GM06990 (cell line): ENCODE measurements at regions not wholly inside any gene's neighbourhood (a gene's known extent, or its start where the extent isn't known, plus 50 kb on each side); places are given as distances from the start of the nearest gene placed in this dataset.

ENCODE experiments used
- DNase-seq: peaks from one replicate; pipeline ENCODE4 v3.0.0-alpha.2; 2011; ENCODE audit not compliant: insufficient read length; ENCODE audit errors: extremely low read depth
- H3K27me3 ChIP-seq: replicated peaks from 2 replicates; pipeline ENCODE4 v1.6.0; 2011; ENCODE audit warnings: low read length; ENCODE audit not compliant: control insufficient read depth, insufficient read depth
- H3K36me3 ChIP-seq: 2 replicates; pipeline ENCODE4 v1.5.1; 2011; ENCODE audit warnings: low read length; ENCODE audit not compliant: control insufficient read depth, insufficient read depth
- H3K4me3 ChIP-seq: replicated peaks from 2 replicates; pipeline ENCODE4 v1.5.1; 2011; ENCODE audit warnings: low read depth, mild to moderate bottlenecking, control low read depth, low read length
- TF ChIP-seq, protein P1 (sequence below): IDR thresholded peaks from 2 replicates; pipeline ENCODE4 v1.5.1; 2011; ENCODE audit warnings: low read length, control low read depth, mild to moderate bottlenecking, inconsistent platforms; ENCODE audit not compliant: insufficient read depth, poor library complexity, severe bottlenecking

DNA sequence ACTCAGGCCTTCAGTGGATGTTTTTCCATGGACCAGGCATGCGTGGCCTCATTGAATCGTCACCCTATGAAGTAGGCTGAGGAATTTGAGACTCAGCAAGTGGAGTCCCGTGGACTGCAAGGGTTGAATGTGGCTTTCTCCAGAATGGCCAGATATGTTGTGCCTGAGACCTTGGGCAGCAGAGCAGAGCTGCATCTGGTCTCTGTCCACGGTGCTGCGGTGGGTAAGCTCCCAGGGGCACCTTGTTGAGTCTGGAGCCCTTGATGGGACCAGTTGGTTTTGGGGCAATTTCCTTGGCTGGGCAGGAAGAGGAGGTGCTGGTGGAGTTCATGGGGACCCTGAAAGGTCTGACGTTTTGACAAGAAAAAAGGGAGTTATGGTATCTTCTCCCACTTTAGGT, 368.1 kb upstream of the EEF2KMT start:
- no peak for DNase-seq
- TF ChIP-seq, protein P1, sequence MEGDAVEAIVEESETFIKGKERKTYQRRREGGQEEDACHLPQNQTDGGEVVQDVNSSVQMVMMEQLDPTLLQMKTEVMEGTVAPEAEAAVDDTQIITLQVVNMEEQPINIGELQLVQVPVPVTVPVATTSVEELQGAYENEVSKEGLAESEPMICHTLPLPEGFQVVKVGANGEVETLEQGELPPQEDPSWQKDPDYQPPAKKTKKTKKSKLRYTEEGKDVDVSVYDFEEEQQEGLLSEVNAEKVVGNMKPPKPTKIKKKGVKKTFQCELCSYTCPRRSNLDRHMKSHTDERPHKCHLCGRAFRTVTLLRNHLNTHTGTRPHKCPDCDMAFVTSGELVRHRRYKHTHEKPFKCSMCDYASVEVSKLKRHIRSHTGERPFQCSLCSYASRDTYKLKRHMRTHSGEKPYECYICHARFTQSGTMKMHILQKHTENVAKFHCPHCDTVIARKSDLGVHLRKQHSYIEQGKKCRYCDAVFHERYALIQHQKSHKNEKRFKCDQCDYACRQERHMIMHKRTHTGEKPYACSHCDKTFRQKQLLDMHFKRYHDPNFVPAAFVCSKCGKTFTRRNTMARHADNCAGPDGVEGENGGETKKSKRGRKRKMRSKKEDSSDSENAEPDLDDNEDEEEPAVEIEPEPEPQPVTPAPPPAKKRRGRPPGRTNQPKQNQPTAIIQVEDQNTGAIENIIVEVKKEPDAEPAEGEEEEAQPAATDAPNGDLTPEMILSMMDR, result no peak
- H3K36me3 ChIP-seq, result no peaks in the 10 kb centered on the region
- H3K4me3 ChIP-seq, result no peak overlapping the region
- H3K27me3 ChIP-seq, result no peaks in the 10 kb centered on the region

DNA sequence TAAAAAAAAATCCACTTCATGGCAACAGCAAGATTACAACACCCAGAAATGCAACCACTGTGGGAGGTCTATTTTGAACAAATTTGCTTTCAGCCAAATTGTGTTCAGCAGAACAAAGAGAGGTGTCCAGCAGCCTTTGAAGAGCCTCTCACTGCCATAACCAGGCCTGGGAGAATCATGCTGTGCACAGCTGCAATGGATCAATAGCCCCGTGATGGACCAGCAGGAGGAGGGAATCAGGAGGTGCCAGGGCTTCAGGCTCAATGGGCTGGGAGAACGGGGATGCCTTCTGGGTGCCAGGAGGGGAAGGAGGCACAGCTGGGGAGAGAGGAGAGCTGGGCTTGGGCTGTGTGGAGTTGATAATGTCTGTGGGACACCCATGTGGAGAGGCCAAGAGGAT, 366.2 kb upstream of the EEF2KMT start:
- no peak overlapping the region for H3K4me3 ChIP-seq

DNA sequence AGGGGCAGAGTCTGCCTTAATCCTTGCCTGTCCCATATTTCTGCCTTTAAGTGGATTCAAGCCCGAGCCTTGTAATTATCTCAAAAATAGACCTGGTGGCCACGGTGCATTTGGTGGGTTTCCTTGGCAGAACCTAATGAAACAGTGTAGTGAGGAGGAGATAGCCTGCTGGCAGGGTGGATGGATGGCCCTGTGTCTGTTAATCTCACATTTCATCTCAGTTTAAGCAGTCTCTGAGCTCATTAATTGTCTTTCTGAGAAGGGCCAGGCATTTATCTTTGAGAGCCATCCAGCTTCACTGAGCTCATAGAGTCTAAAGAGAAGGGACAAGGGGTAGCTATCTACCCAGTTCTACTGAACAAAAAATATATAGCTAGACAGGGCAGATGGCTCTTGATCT, 364.0 kb upstream of the EEF2KMT start:
- TF ChIP-seq, protein P1, result no peak
- Histone ChIP-seq H3K27me3 (no peaks in the 10 kb centered on the region), H3K4me3 (no peak overlapping the region), H3K36me3 (no peaks in the 10 kb centered on the region)
- no peak for DNase-seq

More for the DNA sequence above, 366.2 kb upstream of the EEF2KMT start:
- Histone ChIP-seq H3K27me3 (no peaks in the 10 kb centered on the region), H3K36me3 (no peaks in the 10 kb centered on the region)
- no peak for DNase-seq
- TF ChIP-seq, protein P1, result no peak

DNA sequence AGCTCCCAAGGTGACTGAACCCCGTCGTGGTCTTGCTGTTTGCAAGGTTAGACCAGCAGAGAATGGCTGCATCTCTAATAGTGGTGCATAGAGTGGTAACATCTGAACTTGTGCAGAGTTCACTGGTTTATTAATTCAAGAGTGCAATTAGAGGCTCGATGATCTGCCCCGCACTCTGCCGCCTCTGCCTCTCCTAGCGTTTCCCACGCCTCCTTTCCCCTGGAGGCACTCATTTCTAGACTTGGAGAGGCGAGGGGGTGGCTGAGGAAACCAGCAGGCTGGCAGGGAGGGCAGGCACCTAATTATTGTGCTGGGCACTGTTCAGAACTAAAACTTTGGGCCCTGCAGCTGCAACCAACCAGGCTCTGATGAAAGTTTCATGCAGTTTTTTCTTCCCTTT, 363.5 kb upstream of the EEF2KMT start:
- DNase-seq, result no peak
- Histone ChIP-seq H3K4me3 (no peak overlapping the region), H3K27me3 (no peaks in the 10 kb centered on the region), H3K36me3 (no peaks in the 10 kb centered on the region)
- TF ChIP-seq, protein P1, result no peak

DNA sequence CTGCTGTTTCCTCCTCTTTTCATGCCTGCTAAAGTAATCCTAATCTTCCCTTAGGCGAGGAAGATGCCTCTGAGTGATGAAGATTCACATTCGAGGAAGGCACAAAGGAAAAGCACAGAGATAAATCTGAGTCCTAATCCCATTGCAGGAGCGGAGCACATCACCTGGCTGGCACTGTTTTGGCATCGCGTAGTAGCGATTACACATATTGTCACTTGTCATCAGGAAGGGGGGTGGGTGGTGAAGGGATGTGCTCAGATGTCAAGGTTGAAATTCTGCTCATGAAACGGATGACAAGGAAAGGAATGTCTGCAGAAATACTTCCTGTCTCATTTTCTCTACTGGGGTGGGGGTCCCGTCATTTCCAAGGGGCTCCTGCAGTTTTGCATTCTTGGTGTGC, 363.1 kb upstream of the EEF2KMT start:
- Histone ChIP-seq H3K27me3 (no peaks in the 10 kb centered on the region), H3K36me3 (no peaks in the 10 kb centered on the region), H3K4me3 (no peak overlapping the region)
- DNase-seq, result no peak
- TF ChIP-seq, protein P1, result no peak

DNA sequence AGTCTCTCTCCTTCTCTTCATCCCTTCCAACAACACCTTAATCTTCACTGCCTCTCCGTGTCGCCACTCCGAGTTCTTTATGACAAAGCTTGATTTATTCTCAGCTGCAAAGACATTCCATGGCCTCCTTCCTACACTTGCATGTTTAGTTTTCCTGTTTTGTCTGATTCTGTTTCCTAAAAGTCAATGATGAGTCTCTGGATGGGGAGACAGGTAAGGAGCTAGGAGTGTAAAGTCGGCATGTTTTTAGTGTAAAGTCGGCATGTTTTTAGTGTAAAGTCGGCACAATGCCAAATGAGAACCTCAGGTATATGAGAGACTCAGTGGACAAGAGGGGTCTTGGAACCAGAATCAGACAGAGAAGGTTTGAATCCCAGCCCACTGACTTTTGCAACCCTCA, 362.3 kb upstream of the EEF2KMT start:
- Histone ChIP-seq H3K27me3 (no peaks in the 10 kb centered on the region), H3K36me3 (no peaks in the 10 kb centered on the region), H3K4me3 (no peak overlapping the region)
- no peak for DNase-seq
- TF ChIP-seq, protein P1, result no peak
